Natural killer cell (primary cell): ENCODE measurements at regions not wholly inside any gene's neighbourhood (a gene's known extent, or its start where the extent isn't known, plus 50 kb on each side); places are given as distances from the start of the nearest gene placed in this dataset.

Experiments used
- ATAC-seq, 3 donors: fragments of 150-1000 bp in 2 of 3; fragments of 200-7000 bp in 1 of 3; cut with Tn5 transposase; 1 replicate in 1 of 3; 2 replicates in 2 of 3; pipeline ENCODE4 v1.10.0; 2021; ENCODE audit warnings: mild to moderate bottlenecking in 2 of 3, moderate library complexity in 2 of 3
- DNase-seq, 2 donors: peaks; one replicate each; pipeline versions ENCODE4 v3.0.0 to v3.0.0-alpha.2; 2013 to 2021; ENCODE audit warnings: mixed read lengths in 1 of 2
- H3K27ac ChIP-seq: one replicate; pipeline ENCODE4 v1.5.1; 2013; ENCODE audit warnings: mild to moderate bottlenecking, low read length
- H3K27me3 ChIP-seq: one replicate; pipeline ENCODE4 v1.6.1; 2013; ENCODE audit warnings: low read length; ENCODE audit not compliant: control insufficient read depth, insufficient read depth
- H3K36me3 ChIP-seq: one replicate; pipeline ENCODE4 v1.6.1; 2013; ENCODE audit warnings: low read length; ENCODE audit not compliant: control insufficient read depth, insufficient read depth
- H3K4me1 ChIP-seq: one replicate; pipeline ENCODE4 v1.6.1; 2013; ENCODE audit warnings: low read length; ENCODE audit not compliant: control insufficient read depth, insufficient read depth
- H3K4me3 ChIP-seq: one replicate; pipeline ENCODE4 v1.5.1; 2013; ENCODE audit warnings: low read length
- H3K9me3 ChIP-seq: one replicate; pipeline ENCODE4 v1.6.1; 2013; ENCODE audit warnings: low read length; ENCODE audit not compliant: control insufficient read depth, insufficient read depth
- H3K27ac Mint-ChIP-seq, 2 donors: one replicate each; pipeline ENCODE4 v1.8.0; 2022; ENCODE audit warnings: mild to moderate bottlenecking in 2 of 2, mixed read lengths in 2 of 2, moderate library complexity in 1 of 2
- H3K27me3 Mint-ChIP-seq, 2 donors: one replicate each; pipeline ENCODE4 v1.8.0; 2022; ENCODE audit warnings: low read depth in 2 of 2, mixed read lengths in 2 of 2
- H3K36me3 Mint-ChIP-seq: one replicate; pipeline ENCODE4 v1.8.0; 2022; ENCODE audit warnings: mixed read lengths
- H3K4me1 Mint-ChIP-seq, 2 donors: one replicate each; pipeline ENCODE4 v1.8.0; 2022; ENCODE audit warnings: mixed read lengths in 2 of 2
- H3K4me3 Mint-ChIP-seq: one replicate; pipeline ENCODE4 v1.8.0; 2022; ENCODE audit warnings: mild to moderate bottlenecking, moderate library complexity, mixed read lengths
- H3K9me3 Mint-ChIP-seq, 2 donors: one replicate each; pipeline ENCODE4 v1.8.0; 2022; ENCODE audit warnings: mixed read lengths in 2 of 2
- WGBS: methylation state at CpG from one replicate; pipeline ENCODE4 v1.1.7; 2013; ENCODE audit warnings: missing lambda C conversion rate; ENCODE audit not compliant: insufficient coverage; 5-methylcytosine and 5-hydroxymethylcytosine counted together
- intact Hi-C: fragments of 100-400 bp; cut with micrococcal nuclease; formaldehyde crosslinking; loops from one replicate; pipeline ENCODE4 v1.14.2; 2022
- TF ChIP-seq, protein P1 (sequence below): fragments of 200-600 bp; IDR thresholded peaks from one replicate; pipeline ENCODE4 v1.8.0; 2022; ENCODE audit warnings: antibody characterized with exemption

DNA sequence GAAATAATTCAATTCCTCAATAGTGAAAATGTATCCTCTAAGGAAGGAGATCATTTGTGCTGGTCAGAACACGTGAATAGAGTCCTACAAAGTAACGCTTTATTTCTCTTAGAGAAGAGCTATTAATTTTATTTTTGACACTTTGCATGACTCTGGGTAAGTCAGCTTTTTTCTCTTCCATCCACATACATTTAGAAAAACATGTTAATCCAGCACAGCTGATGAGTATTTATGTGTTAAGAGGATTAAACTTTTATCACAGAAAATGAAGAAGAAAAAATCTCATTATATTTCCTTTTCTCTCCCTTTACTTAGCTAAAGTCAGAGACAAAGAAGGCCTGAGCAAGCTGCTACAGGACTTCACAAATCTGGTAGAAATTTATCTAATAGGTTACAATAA, 649.5 kb upstream of the CCDC179 start:
- intact Hi-C loops = no loop called here
- H3K27ac Mint-ChIP-seq = no peak overlapping the region
- H3K36me3 Mint-ChIP-seq = no peaks in the 10 kb centered on the region
- TF ChIP-seq, protein P1, sequence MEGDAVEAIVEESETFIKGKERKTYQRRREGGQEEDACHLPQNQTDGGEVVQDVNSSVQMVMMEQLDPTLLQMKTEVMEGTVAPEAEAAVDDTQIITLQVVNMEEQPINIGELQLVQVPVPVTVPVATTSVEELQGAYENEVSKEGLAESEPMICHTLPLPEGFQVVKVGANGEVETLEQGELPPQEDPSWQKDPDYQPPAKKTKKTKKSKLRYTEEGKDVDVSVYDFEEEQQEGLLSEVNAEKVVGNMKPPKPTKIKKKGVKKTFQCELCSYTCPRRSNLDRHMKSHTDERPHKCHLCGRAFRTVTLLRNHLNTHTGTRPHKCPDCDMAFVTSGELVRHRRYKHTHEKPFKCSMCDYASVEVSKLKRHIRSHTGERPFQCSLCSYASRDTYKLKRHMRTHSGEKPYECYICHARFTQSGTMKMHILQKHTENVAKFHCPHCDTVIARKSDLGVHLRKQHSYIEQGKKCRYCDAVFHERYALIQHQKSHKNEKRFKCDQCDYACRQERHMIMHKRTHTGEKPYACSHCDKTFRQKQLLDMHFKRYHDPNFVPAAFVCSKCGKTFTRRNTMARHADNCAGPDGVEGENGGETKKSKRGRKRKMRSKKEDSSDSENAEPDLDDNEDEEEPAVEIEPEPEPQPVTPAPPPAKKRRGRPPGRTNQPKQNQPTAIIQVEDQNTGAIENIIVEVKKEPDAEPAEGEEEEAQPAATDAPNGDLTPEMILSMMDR = no peak
- H3K4me3 Mint-ChIP-seq = no peak overlapping the region
- H3K9me3 Mint-ChIP-seq = no peaks in the 10 kb centered on the region
- Histone ChIP-seq H3K27ac (no peak overlapping the region), H3K9me3 (no peaks in the 10 kb centered on the region), H3K36me3 (no peaks in the 10 kb centered on the region), H3K4me1 (no peaks in the 10 kb centered on the region), H3K4me3 (no peak overlapping the region), H3K27me3 (no peaks in the 10 kb centered on the region)
- no peak for DNase-seq
- no peak for ATAC-seq
- WGBS = 88% methylated on average over 2 of the region's 2 CpGs
- H3K4me1 Mint-ChIP-seq = no peaks in the 10 kb centered on the region
- H3K27me3 Mint-ChIP-seq = peaks cover 0 to 10% of the 10 kb centered on the region in 2 donors

DNA sequence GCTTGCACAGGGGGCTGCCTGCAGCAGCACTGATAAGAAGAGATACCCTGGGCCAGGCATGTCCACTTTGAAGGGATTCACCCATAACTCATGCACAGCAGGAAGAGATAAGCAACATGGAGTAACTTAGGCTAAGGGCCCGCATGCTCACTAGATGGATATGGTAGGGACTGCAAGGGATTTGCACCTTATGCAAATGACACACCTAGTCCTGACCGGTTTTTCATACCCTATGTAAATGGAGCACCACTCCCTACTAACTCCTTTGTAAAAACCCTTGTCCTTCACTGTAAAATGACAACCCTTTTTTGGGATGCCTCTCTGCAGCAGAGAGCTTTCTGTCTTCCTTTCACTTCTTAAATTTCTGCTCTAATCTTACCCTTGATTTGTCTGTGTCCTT, 658.9 kb upstream of the CCDC179 start:
- H3K4me3 Mint-ChIP-seq = no peak overlapping the region
- Histone ChIP-seq H3K27me3 (no peaks in the 10 kb centered on the region), H3K36me3 (no peaks in the 10 kb centered on the region), H3K4me1 (no peaks in the 10 kb centered on the region), H3K4me3 (no peak overlapping the region), H3K27ac (no peak overlapping the region), H3K9me3 (no peaks in the 10 kb centered on the region)
- no peak overlapping the region for H3K27ac Mint-ChIP-seq
- no peaks in the 10 kb centered on the region for H3K4me1 Mint-ChIP-seq
- no peak for DNase-seq
- TF ChIP-seq, protein P1 = no peak
- intact Hi-C loops = no loop called here
- no peaks in the 10 kb centered on the region for H3K9me3 Mint-ChIP-seq
- peaks cover 0 to 12% of the 10 kb centered on the region in 2 donors for H3K27me3 Mint-ChIP-seq
- no peak for ATAC-seq
- WGBS = 88% methylated on average over 2 of the region's 2 CpGs
- no peaks in the 10 kb centered on the region for H3K36me3 Mint-ChIP-seq

DNA sequence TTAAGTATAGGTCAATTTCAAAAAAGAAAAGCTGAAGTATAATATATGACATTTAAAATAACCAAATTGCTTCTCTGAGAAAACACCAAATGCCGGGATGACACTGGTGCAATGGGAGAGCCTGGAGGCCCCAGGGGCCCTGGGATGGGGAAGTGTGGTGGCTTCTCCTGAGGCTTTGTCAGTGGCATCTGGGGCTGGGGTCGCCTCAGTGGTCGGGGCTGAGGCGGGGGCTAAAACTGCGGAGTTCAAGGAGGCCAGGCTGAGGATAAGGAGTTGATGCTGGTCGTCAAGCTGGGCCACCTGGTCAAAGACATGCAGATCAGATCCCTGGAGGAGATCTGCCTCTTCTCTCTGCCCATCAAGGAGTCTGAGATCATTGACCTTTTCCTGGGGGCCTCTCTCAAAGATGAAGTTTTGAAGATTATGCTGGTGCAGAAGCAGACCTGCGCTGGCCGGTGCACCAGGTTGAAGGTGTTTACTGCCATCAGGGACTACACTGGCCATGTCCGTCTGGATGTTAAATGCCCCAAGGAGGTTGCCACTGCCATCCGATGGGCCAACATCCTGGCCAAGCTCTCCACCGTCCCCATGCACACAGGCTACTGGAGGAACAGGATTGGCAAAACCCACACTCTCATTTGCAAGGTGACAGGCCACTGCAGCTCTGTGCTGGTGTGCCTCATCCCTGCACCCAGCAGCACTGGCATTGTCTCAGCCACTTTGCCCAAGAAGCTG, 660.1 kb upstream of the CCDC179 start:
- Histone ChIP-seq H3K9me3 (no peaks in the 10 kb centered on the region), H3K27ac (no peak overlapping the region), H3K4me1 (no peaks in the 10 kb centered on the region), H3K27me3 (no peaks in the 10 kb centered on the region), H3K4me3 (no peak overlapping the region), H3K36me3 (no peaks in the 10 kb centered on the region)
- H3K4me3 Mint-ChIP-seq = no peak overlapping the region
- no peak overlapping the region for H3K27ac Mint-ChIP-seq
- 90% methylated on average over 11 of the region's 11 CpGs for WGBS
- peaks cover 0 to 12% of the 10 kb centered on the region in 2 donors for H3K27me3 Mint-ChIP-seq
- DNase-seq (no peak), ATAC-seq (no peak)
- TF ChIP-seq, protein P1 = no peak
- no peaks in the 10 kb centered on the region for H3K9me3 Mint-ChIP-seq
- no peaks in the 10 kb centered on the region for H3K36me3 Mint-ChIP-seq
- no peaks in the 10 kb centered on the region for H3K4me1 Mint-ChIP-seq
- intact Hi-C loops = no loop called here

DNA sequence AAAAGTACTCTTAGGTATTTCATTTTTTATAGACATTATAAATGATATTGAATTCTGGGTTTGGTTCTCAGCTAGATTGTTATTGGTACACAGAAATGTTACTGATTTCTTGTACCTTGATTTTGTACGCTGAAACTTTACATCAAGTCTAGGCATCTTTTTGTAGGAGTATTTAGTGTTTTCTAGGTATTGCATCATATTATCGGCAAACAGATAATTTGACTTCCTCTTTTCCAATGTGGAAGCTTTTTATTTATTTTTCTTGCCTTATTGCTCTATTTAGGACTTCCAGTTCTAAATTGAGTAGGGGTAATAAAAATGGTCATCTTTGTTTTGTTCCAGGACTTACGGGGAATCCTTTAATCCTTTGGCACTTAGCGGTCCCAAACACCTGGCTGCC, 676.6 kb upstream of the CCDC179 start:
- Mint-ChIP-seq H3K27me3 (no peaks in the 10 kb centered on the region), H3K27ac (no peak overlapping the region), H3K4me1 (peaks cover 21 to 25% of the 10 kb centered on the region in 2 donors), H3K9me3 (peaks cover 0 to 2% of the 10 kb centered on the region in 2 donors), H3K36me3 (no peaks in the 10 kb centered on the region), H3K4me3 (no peak overlapping the region)
- DNase-seq (no peak), ATAC-seq (no peak)
- Histone ChIP-seq H3K4me1 (peaks cover 11% of the 10 kb centered on the region), H3K9me3 (no peaks in the 10 kb centered on the region), H3K36me3 (no peaks in the 10 kb centered on the region), H3K27ac (no peak overlapping the region), H3K27me3 (no peaks in the 10 kb centered on the region), H3K4me3 (no peak overlapping the region)
- intact Hi-C loops = no loop called here
- TF ChIP-seq, protein P1 = no peak
- WGBS = 94% methylated on average over 2 of the region's 4 CpGs
